Erythroblast (primary cell): ENCODE measurements at regions not wholly inside any gene's neighbourhood (a gene's known extent, or its start where the extent isn't known, plus 50 kb on each side); places are given as distances from the start of the nearest gene placed in this dataset.
"Not testable (repeated sequence)": the region's sequence is repeated elsewhere in the genome, so short reads cannot be mapped to it uniquely, and the experiment has no call there.

Experiments
- DNase-seq, 2 experiments: peaks; one replicate each; lab custom pipeline; 2025; lab: John Stamatoyannopoulos, UW
- GATA1 ChIP-seq: IDR thresholded peaks from 2 replicates; pipeline ENCODE4 v1.6.1; 2011; ENCODE audit warnings: low read depth, mild to moderate bottlenecking, control low read depth, low read length, moderate library complexity
- POLR2A ChIP-seq: IDR thresholded peaks from 2 replicates; pipeline ENCODE4 v1.6.1; 2011; ENCODE audit warnings: mild to moderate bottlenecking, low read length

DNA sequence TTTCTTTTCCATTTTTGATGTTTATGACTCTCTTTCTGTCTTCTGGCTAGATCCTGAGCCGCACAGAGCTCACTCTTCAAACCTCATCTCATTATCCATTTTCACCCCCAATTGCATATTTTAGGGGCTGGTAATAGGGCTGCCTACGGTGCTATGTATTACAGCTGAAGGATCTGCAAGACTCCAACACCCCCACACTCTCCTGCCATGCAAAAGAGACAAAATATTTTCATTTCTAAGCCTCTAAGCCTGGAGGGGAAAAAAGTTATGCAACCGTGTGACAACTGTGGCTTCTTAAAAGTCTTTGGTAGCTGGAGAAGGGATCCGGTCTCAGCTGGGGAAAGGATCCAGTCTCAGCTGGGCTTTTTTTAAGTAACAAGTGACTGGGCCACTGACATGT is 311.6 kb downstream of the NPHP4 start:
- no peak for DNase-seq
- TF ChIP-seq POLR2A (no peak), GATA1 (no peak)

DNA sequence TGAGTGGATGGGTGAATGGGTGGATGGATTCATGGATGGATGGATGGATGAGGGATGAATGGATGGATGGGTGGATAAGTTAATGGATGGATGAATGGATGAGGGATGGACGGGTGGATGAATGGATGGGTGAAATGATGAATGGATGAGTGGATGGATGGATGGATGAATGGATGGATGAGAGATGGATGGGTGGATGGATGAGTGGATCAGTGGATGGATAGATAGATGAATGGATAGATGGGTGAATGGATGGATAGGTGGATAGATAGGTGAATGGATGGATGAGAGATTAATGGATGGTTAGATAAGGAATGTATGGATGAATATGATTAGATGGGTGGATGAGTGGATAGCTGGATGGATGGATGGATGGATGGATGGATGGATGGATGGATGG is 313.5 kb downstream of the NPHP4 start:
- TF ChIP-seq GATA1 (no peak), POLR2A (no peak)
- no peak for DNase-seq

DNA sequence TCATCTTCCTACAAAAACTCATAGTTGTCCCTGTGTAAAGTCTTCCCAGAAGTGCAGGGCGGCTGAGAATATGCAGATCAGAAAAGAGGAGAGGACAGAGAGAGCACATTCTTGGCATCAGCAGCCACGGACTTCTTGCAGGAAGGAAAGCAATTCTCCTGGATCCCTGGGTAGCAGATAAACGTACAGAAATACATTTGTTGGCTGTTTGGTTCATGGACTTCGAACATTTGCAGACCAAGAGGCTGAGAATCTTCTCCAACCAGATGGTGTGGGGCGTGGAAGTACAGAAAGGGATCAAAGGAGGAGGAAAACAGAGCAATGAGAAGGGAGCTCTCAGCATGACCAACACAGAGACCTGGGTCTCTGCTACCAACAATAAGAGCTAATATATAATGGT is 319.9 kb downstream of the NPHP4 start:
- not testable (repeated sequence) for DNase-seq

DNA sequence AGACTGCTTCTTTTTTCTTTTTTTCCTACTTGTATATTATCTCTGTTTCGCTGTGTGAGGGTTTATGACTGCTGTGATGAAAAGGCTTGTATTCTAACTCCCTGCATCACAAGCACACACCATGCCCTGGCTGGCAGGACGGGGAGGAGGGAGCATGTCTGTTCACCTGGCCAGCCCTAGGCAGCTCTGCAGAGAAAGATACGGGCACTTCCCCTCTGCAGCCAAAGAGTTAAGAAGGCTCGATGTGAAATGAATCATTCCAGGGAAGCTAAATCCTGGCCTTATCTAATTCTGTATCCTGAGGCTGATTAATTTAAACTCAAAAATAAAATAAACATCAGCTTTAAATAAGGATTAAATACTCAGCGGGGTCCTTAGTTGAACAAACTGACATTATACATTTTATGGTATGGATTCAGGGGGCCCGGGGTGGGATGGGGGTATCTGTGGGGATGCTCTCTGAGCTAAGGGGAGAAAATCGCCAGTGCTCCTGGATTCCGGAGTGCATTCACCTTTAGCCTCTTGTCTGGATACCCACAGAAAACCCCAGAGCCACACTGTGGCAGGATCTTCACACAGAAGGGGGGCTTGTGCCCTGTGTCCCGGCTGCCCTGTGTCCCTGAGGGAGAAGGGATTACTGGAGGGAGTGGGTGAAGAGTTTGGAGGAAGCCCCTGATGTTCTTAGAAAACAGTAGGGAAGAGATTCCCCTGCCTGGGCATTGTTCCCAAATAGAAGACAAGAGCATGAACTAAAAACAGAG is 321.5 kb downstream of the NPHP4 start:
- TF ChIP-seq GATA1 (no peak), POLR2A (no peak)
- DNase-seq, result no peak

DNA sequence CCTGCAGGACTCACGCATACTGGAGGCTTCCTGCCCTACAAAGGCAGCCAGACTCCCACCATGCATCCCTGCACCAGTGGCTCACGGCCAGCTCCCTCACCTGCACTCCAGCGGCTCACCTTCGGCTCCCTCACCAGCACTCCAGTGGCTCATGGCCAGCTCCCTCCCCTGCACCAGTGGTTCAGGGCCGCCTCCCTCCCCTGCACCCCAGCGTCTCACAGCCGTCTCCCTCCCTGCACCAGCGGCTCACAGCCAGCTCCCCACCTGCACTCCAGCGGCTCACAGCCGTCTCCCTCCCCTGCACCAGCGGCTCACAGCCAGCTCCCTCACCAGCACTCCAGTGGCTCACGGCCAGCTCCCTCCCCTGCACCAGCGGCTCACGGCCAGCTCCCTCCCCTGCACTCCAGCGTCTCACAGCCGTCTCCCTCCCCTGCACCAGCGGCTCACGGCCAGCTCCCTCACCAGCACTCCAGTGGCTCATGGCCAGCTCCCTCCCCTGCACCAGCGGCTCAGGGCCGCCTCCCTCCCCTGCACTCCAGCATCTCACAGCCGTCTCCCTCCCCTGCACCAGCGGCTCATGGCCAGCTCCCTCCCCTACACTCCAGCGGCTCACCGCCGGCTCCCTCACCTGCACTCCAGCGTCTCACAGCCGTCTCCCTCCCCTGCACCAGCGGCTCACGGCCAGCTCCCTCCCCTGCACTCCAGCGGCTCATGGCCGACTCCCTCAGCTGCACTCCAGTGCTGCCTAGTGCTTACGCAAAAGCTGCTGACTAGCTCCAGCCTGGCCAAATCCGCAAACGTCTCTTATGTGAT is 324.5 kb downstream of the NPHP4 start:
- DNase-seq, result no peak
- no peak for TF ChIP-seq POLR2A
- TF ChIP-seq GATA1, result no peak

DNA sequence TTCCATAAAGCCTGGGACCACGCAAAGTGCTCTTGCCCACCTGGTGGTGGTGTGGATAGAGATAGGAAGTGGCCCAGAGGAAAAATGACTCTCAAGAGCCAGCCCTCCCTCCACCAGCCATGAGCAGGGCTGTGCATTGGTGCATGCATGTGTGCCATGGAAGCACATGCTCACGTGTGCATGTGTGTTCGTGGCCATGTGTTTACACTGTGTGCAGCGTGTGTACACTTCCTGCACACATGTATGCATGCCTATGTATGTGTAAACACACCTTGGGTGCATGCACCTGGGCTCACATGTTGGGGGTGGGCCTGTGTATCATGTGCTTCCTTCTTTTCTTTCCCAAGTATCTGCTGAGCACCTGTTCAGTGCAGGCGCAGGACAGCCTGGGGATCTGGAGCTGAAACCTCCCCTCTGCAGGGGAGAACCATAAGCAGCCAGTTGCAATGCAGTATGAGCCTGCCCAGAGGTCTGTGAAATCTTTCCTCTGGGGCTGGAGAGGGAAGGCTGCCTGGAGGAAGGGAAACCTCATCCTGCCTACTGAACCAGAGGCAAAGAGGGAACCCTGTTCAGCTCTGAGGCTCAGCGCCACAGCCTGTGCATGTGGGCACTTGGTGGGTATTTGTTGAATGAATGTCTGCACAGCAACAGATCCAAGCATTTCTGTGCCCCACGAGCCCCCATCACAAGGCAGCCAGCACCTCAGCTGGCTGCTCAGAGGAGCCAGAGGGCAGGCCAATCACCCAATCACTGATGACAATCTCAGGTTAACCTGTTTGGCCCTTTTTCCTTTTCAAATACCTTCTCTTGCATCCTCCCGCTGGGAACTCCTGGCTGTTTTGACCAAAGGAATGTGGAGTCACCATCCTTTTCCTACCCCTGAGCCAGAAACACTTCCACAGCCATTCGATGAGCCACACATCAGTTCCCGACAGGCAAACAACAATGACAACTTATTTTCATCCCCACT is 327.0 kb downstream of the NPHP4 start:
- no peak for DNase-seq
- TF ChIP-seq GATA1 (no peak), POLR2A (no peak)

DNA sequence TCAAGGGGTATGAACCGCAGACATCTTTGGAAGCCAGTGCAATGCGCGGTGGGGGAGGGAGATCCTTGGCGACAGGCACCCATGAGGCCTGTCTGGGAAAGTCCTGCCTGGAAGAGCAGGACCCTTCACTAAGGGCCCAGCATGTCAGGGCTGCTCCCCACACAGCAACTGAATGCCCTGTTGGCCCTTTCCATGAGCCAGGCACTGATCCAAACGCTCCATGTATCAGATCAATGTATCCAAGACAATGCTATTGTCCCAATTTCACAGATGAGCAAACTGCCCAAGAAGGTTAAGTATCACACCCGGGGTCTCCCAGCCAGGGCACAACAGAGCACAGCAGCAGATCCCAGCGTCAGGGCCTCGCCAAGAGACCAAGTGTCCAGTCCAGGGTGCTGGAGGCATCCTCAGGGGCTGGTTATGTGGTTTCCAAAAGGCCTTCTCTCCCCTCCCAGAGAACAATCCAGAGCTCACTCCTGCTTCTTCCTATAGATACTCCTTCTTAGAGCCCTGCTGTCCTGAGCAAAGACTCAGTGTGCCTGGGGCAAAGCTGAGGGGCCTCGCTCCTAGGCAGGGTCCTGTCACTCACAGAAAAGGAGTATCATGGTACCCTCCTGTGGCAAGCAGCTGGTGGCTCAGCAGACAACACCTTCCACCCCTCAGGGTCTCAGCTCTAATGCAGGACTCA is 328.0 kb downstream of the NPHP4 start:
- TF ChIP-seq POLR2A (no peak), GATA1 (no peak)
- no peak for DNase-seq

DNA sequence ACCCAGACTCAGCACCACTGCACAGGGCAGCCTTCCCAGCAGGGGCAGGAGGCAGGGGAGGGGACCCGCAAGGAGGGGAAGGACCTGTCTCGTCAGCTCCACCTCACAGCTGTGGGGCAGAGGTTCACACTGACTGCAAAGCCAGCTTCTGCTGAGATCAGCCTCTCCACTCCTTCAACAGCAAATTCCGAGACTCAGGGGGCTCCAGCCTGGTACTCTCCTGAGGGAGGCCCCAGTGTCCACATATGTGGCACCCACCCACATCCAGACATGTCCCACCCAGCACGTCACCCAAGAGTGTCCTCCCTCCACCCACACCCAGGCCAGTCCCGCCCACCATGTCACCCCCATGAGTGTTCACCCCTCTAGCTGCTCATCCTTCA is 329.5 kb downstream of the NPHP4 start:
- TF ChIP-seq POLR2A, result no peak
- TF ChIP-seq GATA1, result no peak
- DNase-seq, result no peak

DNA sequence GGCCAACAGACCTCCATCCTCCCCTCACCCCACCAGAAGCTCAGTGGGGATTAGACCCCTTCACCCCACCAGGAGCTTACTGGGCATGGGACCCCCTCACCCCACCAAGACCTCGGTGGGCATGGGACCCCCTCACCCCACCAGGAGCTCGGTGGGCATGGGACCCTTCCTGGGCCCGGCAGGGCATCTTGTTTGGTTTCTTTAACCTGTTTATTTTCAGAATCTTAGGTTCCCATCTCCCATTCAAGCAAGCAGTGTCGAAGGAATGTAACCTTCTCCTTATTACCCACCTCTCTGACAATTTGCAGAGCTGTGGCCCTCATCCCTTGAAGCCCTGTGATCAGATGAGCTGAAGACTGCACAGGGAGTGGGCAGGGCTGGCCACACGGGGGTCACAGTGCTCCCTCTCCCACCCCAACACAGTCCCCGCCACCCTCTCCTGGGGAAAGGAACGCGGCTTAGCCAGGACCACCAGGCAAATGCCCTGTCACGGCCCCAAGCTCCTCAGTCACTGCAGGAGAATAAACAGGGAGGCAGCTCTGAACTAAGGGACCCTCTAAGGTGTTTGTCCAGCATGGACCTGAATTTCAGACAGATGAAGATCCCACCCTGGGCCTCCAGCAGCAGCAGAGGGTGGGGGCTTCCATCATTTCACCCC is 330.0 kb downstream of the NPHP4 start:
- no peak for DNase-seq
- TF ChIP-seq GATA1, result no peak
- TF ChIP-seq POLR2A, result no peak

DNA sequence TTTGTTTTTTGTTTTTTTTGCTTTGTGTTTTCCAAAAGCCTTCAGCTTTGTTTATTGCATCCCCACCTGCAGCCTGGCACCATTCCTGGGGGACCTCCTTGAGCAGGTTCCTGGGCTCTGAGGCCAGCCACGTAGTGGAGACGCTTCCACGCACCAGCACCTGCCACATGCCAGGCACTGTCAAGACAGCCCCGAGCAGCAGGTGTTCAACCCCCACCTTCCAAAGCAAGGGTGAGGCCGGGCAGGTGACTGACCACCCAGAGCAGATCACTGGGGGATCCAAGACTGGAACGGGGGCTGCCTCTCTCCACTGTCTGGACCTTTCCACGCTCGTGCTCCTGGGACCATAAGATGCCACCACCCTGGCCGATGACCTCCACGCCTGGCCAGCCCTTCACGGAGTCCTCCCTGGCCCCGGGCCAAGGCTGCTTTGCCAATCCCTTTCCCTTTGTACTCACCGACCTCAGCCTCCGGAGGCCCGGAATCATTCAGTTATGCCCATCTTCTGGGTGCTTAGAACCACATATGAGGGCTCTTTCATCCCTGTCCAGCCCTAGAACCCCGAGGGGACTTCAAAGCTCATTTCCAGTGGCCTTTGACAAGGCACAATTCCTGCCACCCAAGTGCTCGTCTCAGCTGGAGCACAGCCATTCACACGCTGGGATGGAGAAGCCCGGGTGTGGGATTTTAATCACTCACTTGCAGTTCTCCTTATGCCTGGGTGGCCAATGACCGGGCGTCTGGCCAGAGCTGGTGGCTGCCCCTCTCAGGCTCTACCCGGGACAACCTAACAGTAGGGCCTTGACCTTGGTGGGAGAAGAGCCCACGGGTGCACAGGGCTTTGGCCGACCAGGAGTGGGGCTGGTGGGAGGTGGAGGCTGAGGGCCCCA is 330.8 kb downstream of the NPHP4 start:
- no peak for DNase-seq
- TF ChIP-seq GATA1 (no peak), POLR2A (no peak)

DNA sequence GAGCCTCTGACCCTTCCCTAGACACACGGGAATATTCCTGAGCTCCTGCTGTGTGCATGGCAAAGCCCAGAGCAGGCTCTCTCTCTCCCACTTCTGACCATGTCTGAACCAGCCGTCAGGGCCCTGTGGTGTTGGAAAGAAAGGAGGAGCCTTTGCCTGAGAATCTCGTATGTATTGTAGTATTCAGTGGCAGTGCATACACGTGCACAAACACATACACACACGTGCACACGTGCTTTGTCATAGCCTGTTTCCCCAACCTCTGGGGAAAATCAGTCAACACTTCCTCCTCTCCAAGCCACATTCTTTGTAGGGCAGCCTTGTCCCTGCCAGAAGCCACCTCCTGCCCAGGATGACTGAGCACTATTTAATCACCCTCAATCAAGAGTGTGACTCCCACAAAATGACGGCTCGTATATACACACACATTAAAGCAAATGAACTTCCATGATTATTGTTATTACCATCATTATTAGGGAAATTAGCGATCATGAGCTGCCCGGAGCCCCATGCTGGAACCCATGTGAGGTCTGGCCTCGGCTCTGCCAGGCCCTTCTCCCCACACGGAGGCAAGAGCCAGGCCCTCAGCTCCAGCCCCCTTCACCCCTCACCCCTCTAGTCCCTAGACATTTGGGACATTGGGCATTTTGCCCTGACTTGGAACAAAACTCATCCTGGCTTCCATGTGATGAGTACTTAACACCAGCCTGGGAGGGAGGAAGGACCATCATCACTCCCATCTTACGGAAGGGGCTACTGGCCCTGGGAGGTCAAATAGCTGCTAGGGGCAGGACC is 331.9 kb downstream of the NPHP4 start:
- TF ChIP-seq GATA1 (no peak), POLR2A (no peak)
- peak in 1 of 2 experiments; percentile 4 for DNase-seq
